CD4-positive, alpha-beta T cell (primary cell): ENCODE measurements at regions not wholly inside any gene's neighbourhood (a gene's known extent, or its start where the extent isn't known, plus 50 kb on each side); places are given as distances from the start of the nearest gene placed in this dataset.

ENCODE experiments used
- ATAC-seq: fragments of 200-7000 bp; cut with Tn5 transposase; one replicate; pipeline ENCODE4 v1.10.0; 2022; ENCODE audit warnings: mild to moderate bottlenecking; ENCODE audit not compliant: poor library complexity
- CTCF ChIA-PET: fragments of 350-600 bp; sonication (Branson Sonifier 250); formaldehyde crosslinking; loops from one replicate; lab custom pipeline; 2021; ENCODE audit warnings: antibody characterized with exemption, inconsistent platforms; lab: Charles Lee
- POLR2A ChIA-PET: fragments of 350-600 bp; sonication (Branson Sonifier 250); formaldehyde crosslinking; loops from one replicate; lab custom pipeline; 2021; ENCODE audit warnings: antibody characterized with exemption, inconsistent platforms; lab: Charles Lee
- DNase-seq, 14 experiments: peaks; one replicate each; pipeline ENCODE4 v3.0.0-alpha.2; 2013 to 2020; ENCODE audit warnings: mixed read lengths in 2 of 14
- H3K27ac ChIP-seq, 2 donors: one replicate each; pipeline versions ENCODE4 v1.5.1 to v1.7.0; 2013; ENCODE audit warnings: low read length in 2 of 2, low read depth in 1 of 2, mild to moderate bottlenecking in 1 of 2
- H3K27me3 ChIP-seq, 2 experiments: 1 replicate in 1 of 2; 2 replicates in 1 of 2; pipeline versions ENCODE4 v1.6.1 to v1.7.0; 2013; ENCODE audit warnings: low read length in 2 of 2, control low read depth in 1 of 2, mild to moderate bottlenecking in 1 of 2, moderate library complexity in 1 of 2; ENCODE audit not compliant: insufficient read depth in 2 of 2, control insufficient read depth in 1 of 2
- H3K36me3 ChIP-seq: one replicate; pipeline ENCODE4 v1.6.1; 2013; ENCODE audit warnings: low read length, control low read depth; ENCODE audit not compliant: insufficient read depth
- H3K4me1 ChIP-seq: one replicate; pipeline ENCODE4 v1.6.1; 2013; ENCODE audit warnings: low read length, control low read depth; ENCODE audit not compliant: insufficient read depth
- H3K4me3 ChIP-seq: one replicate; pipeline ENCODE4 v1.5.1; 2013; ENCODE audit warnings: mild to moderate bottlenecking, low read length, moderate library complexity
- H3K9me3 ChIP-seq, 2 experiments: 1 replicate in 1 of 2; 2 replicates in 1 of 2; pipeline versions ENCODE4 v1.6.1 to v1.7.0; 2013; ENCODE audit warnings: low read length in 2 of 2, mild to moderate bottlenecking in 2 of 2, control low read depth in 1 of 2, moderate library complexity in 1 of 2; ENCODE audit not compliant: control insufficient read depth in 1 of 2, insufficient read depth in 1 of 2
- H3K27ac Mint-ChIP-seq: one replicate; pipeline ENCODE4 v1.8.0; 2020; ENCODE audit warnings: mixed read lengths
- H3K27me3 Mint-ChIP-seq: one replicate; pipeline ENCODE4 v1.8.0; 2021; ENCODE audit warnings: mixed read lengths
- H3K36me3 Mint-ChIP-seq: one replicate; pipeline ENCODE4 v1.8.0; 2021; ENCODE audit warnings: low read depth, mixed read lengths
- H3K4me1 Mint-ChIP-seq: one replicate; pipeline ENCODE4 v1.8.0; 2021; ENCODE audit warnings: low read depth, mixed read lengths
- H3K4me3 Mint-ChIP-seq: one replicate; pipeline ENCODE4 v1.8.0; 2020; ENCODE audit warnings: mild to moderate bottlenecking, mixed read lengths
- H3K9me3 Mint-ChIP-seq: one replicate; pipeline ENCODE4 v1.8.0; 2020; ENCODE audit warnings: mixed read lengths
- intact Hi-C, 2 experiments: fragments of 100-400 bp; cut with DNase I in 1 of 2; cut with micrococcal nuclease in 1 of 2; formaldehyde crosslinking; loops; one replicate each; pipeline versions ENCODE4 v1.15.1 to v1.9.0; 2023 to 2025; cut with DNase I, micrococcal nuclease
- TF ChIP-seq, protein P1 (sequence below): fragments of 200-600 bp; IDR thresholded peaks from one replicate; pipeline ENCODE4 v1.8.0; 2022; ENCODE audit warnings: antibody characterized with exemption, mild to moderate bottlenecking

DNA sequence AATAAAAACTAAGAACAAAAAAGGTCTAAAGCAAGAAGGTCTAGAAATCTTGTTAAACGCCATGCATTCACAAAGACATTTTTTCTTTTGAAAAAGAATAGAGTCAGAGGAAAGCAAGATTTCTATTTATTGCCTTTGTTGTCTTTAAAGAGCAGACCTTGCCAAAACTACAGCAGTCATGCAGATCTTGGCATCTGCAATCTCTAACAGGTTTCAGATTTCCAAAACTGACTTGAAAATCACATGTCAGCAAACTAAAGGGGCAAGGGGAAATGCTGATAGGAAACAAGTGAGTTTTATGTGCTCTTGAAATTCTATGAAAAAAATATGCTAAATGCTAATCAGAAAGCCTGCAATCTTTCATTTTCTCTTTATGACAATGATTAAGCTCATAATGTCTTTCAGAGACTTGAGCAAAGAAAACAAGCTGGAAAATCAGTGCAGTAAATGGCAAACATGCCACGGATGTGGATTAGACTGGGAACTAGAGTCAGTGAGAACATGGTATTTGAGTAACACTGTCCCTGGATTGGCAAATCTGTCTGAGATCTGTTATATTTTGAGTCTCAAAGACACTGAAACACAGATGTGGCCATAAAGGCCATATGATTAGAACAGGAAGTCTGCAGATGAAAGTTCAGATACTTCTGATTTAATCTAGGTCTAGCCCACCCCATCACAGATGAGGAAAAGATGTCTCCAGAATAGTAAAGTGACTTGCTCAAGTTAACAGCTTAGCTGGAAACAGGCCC, 361.4 kb upstream of the RPS23 start:
- no peak overlapping the region for H3K4me3 ChIP-seq
- H3K27me3 Mint-ChIP-seq, result no peaks in the 10 kb centered on the region
- H3K27ac Mint-ChIP-seq, result no peak overlapping the region
- no peak overlapping the region for H3K27ac ChIP-seq
- H3K4me3 Mint-ChIP-seq, result no peak overlapping the region
- H3K36me3 Mint-ChIP-seq, result no peaks in the 10 kb centered on the region
- H3K9me3 Mint-ChIP-seq, result no peaks in the 10 kb centered on the region
- DNase-seq (no peak), ATAC-seq (no peak)
- H3K27me3 ChIP-seq, result no peaks in the 10 kb centered on the region
- CTCF ChIA-PET, result no interaction called here
- POLR2A ChIA-PET, result no interaction called here
- no peaks in the 10 kb centered on the region for H3K9me3 ChIP-seq
- no peaks in the 10 kb centered on the region for H3K36me3 ChIP-seq
- intact Hi-C loops, result loop anchor here in 1 of 2 experiments (5.0 to 10.0 kb wide), 3 partner anchors 287 to 928 kb away; no protein-coding TSS in a partner anchor
- no peaks in the 10 kb centered on the region for H3K4me1 ChIP-seq
- TF ChIP-seq, protein P1, sequence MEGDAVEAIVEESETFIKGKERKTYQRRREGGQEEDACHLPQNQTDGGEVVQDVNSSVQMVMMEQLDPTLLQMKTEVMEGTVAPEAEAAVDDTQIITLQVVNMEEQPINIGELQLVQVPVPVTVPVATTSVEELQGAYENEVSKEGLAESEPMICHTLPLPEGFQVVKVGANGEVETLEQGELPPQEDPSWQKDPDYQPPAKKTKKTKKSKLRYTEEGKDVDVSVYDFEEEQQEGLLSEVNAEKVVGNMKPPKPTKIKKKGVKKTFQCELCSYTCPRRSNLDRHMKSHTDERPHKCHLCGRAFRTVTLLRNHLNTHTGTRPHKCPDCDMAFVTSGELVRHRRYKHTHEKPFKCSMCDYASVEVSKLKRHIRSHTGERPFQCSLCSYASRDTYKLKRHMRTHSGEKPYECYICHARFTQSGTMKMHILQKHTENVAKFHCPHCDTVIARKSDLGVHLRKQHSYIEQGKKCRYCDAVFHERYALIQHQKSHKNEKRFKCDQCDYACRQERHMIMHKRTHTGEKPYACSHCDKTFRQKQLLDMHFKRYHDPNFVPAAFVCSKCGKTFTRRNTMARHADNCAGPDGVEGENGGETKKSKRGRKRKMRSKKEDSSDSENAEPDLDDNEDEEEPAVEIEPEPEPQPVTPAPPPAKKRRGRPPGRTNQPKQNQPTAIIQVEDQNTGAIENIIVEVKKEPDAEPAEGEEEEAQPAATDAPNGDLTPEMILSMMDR, result no peak
- H3K4me1 Mint-ChIP-seq, result no peaks in the 10 kb centered on the region

DNA sequence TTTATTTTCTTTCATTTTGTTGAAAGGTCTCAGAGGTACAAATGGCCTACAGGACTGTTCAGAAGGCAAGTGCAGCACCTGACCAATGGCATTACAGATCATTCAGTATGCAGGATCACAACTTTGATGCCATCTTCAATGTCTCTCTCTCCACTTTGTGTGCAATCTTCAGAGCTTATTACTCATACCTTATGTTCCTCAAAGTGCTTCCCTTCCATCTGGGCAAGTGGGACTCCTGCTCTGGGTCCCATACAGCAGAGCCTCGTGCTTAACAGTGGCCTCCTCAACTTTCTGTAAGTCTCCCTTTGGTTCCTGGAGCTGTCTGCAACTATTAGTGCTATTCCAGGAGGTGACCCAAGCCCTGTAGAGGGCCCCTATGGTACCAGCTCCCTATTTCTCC, 358.4 kb upstream of the RPS23 start:
- no peaks in the 10 kb centered on the region for H3K36me3 Mint-ChIP-seq
- ATAC-seq (no peak), DNase-seq (no peak)
- POLR2A ChIA-PET, result no interaction called here
- CTCF ChIA-PET, result interaction anchor here (1.5 kb wide), 1 partner anchor 197 kb away, joined by 3 read pairs; no protein-coding TSS in a partner anchor
- no peaks in the 10 kb centered on the region for H3K27me3 ChIP-seq
- H3K27ac Mint-ChIP-seq, result no peak overlapping the region
- no peaks in the 10 kb centered on the region for H3K27me3 Mint-ChIP-seq
- no peak overlapping the region for H3K27ac ChIP-seq
- H3K4me3 ChIP-seq, result no peak overlapping the region
- no peaks in the 10 kb centered on the region for H3K4me1 Mint-ChIP-seq
- TF ChIP-seq, protein P1, result no peak
- H3K4me3 Mint-ChIP-seq, result no peak overlapping the region
- H3K9me3 ChIP-seq, result no peaks in the 10 kb centered on the region
- H3K9me3 Mint-ChIP-seq, result no peaks in the 10 kb centered on the region
- H3K36me3 ChIP-seq, result no peaks in the 10 kb centered on the region
- no peaks in the 10 kb centered on the region for H3K4me1 ChIP-seq
- intact Hi-C loops, result loop anchor here in 1 of 2 experiments (5.0 kb wide), 1 partner anchor 931 kb away; no protein-coding TSS in a partner anchor

DNA sequence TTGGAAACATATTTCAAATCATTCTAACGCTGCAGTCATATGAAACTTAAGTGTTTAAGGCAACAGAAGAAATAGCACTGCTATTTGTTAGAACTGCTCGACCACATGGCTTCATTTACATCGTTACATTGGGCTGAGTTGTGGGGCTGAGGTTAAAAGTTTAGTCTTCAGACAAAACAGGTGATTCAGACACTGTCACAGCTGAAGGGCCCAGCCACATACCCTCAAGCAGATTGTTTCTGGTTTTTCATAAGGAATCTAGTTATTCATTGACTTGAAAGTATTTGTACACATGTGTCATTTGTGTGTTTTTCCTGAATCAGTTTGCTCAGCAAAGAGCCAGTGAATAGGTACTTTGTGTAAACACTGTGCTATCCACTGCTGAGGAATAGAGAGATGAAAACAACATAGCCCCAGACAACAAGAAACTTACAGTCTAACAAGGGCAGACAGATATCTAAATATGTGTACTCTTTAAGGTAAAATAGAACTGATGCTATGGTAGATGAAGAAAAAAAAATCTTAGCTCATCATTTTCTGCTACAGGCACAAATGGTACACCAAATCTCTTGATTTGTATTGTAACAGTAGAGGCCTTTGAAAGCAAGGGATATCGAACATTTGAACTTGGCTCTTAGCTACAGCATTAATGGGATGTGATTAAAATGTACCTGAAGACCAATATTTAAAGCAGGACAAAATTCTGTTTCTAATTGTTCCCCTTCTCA, 357.6 kb upstream of the RPS23 start:
- Mint-ChIP-seq H3K36me3 (no peaks in the 10 kb centered on the region), H3K27me3 (no peaks in the 10 kb centered on the region), H3K4me3 (no peak overlapping the region), H3K4me1 (no peaks in the 10 kb centered on the region), H3K27ac (no peak overlapping the region), H3K9me3 (no peaks in the 10 kb centered on the region)
- Histone ChIP-seq H3K27me3 (no peaks in the 10 kb centered on the region), H3K4me3 (no peak overlapping the region), H3K27ac (no peak overlapping the region), H3K4me1 (no peaks in the 10 kb centered on the region), H3K36me3 (no peaks in the 10 kb centered on the region), H3K9me3 (no peaks in the 10 kb centered on the region)
- intact Hi-C loops, result loop anchor here in 1 of 2 experiments (5.0 kb wide), 1 partner anchor 932 kb away; no protein-coding TSS in a partner anchor
- ChIA-PET POLR2A (no interaction called here), CTCF (interaction anchor here (1.5 kb wide), 1 partner anchor 196 kb away, joined by 3 read pairs; no protein-coding TSS in a partner anchor)
- DNase-seq (no peak), ATAC-seq (no peak)
- TF ChIP-seq, protein P1, result no peak
